Germinal center (tissue), 1 donor: ENCODE measurements at regions not wholly inside any gene's neighbourhood (a gene's known extent, or its start where the extent isn't known, plus 50 kb on each side); places are given as distances from the start of the nearest gene placed in this dataset.

ENCODE experiments used
- DNase-seq: peaks from one replicate; pipeline ENCODE4 v3.0.0; 2012; ENCODE audit warnings: mixed read lengths, low spot score

DNA sequence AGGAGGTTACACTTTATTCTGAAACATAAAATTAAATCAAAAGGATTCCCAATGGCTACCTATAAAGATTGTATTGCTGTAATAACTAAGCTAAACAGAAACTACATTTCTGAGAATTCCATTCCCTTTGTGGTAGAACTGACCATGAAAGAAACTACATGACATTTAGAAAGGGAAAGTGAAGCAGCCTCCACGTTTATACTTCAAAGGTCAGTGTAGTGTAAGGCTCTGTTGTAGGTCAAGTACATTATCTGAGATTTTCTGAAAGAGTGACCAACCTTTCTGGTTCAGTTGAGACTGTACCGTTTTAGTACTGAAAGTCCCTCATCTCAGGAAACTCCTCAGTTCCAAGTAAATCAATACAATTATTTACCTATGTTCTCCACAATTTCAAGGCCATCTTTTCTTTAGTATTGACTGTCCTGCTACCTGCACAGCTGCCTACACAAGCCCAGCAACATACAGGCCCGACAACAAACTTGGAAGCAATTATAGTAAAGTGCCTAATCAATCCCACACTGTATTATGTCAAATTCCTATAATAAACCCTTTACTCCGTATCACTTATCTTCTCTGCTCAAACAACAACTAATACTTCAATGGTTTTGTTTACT is 343.0 kb downstream of the PLOD2 start:
- DNase-seq: no peak

DNA sequence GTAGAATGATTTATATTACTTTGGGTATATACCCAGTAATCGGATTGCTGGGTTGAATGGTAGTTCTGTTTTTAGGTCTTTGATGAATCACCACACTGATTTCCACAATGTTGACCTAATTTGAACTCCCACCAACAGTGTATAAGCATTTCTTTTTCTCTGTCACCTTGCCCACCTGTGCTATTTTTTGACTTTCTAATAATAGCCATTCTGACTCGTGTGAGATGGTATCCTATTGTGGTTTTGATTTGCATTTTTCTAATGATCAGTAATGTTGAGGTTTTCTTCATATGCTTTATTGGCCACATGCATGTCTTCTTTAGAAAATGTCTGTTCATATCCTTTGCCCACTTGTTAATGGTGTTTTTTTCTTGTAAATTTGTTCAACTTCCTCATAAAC is 340.8 kb downstream of the PLOD2 start:
- DNase-seq: no peak

DNA sequence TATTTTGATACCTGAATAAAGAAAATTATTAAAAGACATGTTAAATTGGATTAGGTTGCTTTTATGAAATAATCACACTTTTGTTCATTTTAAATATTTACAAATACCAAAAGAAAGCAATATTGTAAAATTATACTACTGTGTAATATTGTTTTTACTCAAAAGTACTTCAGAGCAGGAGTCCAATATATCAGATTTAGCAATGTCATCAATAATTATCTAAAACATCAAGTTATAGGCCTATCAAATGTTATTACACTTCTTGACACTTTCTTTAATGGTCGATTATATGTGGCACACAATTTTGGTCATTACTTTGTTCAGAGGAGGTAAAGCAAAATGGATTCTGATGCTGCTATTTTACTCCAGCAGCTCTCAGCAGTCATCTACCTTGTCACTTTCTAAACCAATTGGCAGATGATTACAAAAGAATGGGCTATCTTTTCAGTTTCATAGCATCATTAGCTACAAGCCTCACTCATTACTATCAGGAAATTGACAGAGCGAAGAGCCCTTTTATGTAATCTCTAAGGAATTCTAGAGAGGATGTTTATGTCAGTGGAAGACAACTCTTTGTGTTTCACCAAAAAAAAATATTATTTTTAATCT is 318.6 kb downstream of the PLOD2 start:
- no peak for DNase-seq

DNA sequence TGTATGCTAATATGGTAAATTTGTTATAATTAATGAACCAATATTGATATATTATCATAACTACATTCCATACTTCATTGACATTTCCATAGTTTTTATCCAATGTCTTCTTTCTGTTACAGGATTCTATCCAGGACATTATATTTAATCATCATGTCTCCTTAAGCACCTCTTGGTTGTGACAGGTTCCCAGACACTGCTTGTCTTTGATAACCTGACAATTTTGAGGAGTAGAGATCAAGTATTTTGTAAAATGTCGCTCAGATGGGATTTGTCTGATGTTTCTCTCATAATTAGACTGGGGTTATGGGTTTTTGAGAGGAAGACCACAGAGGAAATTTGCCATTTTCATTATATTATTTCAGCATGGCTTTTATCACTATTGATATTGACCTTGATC is 317.4 kb downstream of the PLOD2 start:
- DNase-seq: no peak

DNA sequence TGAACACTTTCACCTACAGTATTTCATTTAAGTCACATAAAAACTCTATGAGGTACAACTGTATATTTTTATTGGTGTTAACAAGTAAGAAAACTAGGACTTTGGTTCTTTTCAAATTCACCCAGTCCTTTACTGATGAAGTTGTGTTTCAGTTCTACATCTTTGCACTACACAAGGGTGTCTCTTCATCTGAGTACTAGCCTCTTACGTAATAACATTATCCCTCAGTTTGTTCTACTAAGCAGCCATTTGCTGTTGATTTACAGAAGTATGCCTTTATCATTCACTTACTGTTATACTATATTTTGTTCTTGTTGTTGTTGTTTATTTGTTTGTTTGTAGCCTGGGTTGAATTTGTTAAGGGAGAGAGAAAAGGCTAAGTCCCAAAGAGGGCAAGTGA is 311.9 kb downstream of the PLOD2 start:
- DNase-seq: no peak

DNA sequence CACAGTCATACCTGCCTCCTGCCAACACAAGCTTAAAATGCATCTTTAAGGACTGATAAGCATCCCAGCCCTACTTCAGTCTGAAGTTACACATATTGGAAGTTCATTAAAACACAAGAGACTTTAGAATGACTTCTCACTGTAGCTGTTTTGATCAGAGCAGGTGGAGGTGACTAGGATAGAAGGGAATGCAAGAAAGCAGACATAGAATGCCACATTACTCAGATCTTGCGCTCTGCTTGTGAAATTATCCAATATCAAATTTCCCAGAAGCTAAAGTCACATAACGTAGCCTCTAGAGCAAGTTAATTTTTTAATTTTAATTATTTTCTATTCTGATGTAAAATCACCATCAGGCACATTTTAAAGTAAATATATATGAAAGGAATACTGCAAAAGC is 306.5 kb downstream of the PLOD2 start:
- DNase-seq: no peak

DNA sequence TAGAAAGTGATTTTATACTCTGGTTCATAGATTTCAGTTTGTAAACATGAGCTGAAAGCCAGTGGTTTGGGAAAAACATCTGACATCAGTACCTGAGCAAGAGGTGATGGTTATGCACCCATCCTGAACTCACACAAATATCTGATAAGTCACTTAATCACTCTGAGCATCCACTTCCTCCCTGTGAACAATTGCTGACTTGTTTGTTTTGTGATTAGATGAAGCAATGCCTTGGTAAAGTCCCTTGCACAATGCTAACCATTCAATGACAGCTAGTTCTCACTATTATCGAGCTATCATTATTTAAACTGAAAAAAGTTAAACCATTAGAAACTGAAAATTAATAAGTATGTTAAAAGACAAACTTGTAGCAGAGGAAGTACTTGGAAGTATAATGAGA is 303.0 kb downstream of the PLOD2 start:
- DNase-seq: no peak

DNA sequence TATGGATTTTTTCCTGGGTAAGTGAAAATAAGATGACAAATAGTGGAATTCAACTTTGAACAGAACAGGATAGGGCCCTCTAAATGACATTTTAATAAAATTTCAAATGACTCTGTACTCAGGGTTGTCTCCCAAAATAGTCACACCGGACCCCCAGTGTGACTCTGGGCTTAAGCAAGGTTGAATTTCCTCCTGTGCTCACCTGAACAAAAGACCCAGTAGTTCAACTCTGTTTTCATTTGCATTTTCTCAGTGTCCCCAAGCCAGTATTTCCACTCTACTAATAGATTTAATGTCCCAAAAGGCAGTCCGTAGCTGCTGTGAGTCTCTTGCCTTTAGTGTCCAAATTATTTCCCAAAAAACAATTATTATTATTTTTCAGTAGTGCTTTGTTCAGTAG is 296.6 kb downstream of the PLOD2 start:
- no peak for DNase-seq

DNA sequence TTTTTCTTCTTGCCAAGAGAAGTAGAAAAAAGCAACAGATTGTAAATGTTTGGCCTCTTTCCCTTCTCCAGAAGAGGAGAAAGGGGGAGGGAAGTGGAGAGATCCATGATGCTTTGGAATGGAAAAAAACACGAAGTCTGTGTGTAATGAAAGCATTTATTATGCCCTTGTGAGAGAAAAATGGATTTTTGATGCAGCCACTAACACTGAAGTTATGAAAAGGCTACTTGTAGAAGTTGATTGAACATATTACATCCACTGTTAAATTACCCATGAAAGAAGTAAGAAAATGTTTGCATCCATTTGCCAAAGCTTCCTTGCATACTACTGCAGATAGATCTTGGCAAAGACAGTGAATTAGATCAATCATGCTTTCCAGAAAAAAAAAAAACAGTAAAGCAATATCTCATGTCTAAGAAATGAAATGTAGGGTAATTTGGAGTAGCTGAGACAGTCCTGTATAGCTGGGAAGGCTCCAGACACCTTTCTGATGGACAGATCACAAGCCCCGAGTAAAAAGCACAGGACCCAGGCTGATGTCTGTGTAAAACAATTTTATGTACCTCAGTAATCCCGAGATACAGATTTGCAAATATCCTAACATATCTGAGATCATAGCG is 295.5 kb downstream of the PLOD2 start:
- no peak for DNase-seq

DNA sequence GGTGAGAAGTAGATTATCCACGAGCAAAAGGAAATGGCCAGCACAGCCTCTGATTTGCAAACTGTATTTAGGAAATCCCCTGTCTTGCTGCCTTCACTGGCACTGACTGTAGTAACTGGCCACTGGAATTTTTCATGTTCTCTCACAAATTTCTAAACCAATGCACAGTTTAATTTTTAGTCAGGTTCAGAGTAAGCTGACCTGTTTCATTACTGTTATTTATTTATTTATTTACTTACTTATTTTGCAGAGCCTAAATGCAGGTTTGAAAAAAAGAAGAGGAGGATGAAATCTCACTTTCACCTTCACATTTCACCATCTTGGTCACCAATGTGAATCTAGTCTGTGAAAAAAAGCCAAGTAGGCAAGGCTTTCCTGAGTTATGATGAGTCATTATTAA is 291.0 kb downstream of the PLOD2 start:
- no peak for DNase-seq

DNA sequence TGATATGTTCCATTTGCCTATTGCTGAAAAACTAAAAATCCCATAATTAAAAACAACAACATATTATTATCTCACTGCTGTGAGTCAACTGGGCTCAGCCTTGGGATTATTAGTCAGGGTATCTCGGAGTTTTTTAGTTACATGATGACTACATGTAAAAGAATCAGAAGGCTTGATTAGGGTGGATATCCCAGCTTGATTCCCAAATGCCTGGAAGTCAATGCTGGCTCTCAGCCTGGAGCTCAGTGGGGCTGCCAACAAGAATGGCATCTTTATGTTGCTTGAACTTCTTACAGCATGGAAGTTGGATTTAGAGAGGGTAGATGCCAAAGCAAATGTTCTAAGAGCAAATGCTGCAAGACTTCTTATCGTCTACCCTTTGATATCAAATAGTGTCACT is 278.5 kb downstream of the PLOD2 start:
- no peak for DNase-seq

DNA sequence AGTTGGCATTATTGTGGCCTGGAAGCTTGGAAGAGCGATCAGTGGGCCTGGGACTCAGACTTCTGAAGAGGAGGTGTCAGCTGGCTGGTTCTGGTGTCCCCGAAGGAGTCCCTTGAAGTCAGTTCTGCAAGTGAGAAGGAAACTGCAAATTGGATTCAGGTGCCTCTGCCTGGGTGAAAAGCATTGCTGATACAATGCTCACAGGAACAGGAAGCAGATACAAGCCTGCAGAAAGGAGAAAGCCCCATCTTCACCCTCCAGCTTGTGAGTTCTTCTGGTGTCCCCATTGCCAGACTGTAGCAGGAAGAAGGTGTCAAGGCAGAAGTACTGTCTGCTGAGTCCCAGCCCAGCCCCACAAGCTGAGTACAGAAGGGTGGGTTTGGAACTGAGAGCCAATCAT is 271.3 kb downstream of the PLOD2 start:
- DNase-seq: no peak

DNA sequence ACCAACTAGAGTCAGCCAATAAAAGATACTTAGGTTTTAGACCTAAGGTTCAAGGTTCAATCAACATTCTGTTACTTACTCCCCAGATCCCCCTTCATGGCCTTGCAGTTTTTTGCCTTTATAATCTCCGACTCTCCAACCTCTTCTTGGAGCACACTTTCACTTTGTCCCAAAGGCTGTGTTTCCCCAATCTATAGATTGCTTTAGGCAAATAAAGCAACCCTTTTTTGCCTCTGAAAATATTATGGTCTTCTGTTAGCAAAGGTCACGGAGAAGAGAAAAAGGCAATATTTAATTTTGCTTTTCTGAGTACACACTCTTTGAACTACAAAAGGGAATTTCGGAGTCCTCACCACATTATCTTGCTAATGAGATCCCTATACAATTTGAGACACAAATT is 268.1 kb downstream of the PLOD2 start:
- no peak for DNase-seq

DNA sequence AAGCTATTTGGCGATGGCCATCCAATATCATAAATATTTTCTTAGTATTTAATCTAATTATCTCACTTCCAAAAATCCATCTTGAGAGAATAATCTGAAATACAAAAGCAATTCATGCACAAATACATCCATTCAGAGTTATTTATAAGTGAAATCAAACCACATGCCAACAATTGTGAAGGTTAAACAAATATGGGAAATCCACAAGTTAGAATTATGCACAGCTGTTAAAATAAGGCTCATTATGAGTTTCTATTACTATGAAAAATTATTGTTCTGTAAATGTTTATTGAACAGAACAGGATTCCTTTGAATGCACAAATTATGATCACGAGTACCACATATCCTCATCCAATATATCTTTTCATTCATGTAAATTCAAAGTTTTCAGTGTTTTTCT is 267.7 kb downstream of the PLOD2 start:
- no peak for DNase-seq

DNA sequence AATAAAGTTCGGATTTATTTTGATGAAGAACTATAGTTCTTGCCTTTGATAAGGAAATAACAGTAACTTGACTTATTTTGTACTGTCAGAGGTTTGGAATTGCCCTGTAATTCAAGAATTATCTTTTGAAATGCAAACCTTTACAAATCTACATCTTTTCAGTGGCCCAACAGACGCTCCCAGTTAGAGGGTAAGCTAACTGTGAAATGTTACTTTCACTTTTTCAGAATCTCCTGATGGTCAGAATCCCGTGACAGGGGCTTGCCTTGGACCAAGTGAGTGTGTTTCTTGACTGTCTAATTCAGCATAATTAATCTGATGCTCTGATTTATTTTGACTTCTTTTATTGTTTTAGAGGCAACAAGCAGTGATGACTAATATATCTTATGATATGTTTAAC is 262.5 kb downstream of the PLOD2 start:
- no peak for DNase-seq

DNA sequence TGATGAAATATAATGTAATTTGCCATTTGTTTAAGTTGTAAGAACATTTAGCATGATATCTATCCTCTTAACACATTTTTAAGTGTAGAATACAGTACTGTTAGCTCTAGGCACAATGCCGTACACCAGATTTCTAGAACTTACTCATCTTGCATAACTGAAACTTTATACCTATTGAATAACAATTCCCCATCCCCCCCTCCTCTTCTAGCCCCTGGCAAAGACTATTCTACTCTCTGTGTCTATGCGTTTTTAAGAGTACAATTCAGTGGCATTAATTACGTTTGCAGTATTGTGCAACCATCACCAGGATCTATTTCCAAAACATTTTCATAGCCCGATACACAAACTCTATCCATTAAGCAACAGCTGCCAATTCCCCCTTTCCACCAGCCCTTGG is 261.7 kb downstream of the PLOD2 start:
- DNase-seq: no peak

DNA sequence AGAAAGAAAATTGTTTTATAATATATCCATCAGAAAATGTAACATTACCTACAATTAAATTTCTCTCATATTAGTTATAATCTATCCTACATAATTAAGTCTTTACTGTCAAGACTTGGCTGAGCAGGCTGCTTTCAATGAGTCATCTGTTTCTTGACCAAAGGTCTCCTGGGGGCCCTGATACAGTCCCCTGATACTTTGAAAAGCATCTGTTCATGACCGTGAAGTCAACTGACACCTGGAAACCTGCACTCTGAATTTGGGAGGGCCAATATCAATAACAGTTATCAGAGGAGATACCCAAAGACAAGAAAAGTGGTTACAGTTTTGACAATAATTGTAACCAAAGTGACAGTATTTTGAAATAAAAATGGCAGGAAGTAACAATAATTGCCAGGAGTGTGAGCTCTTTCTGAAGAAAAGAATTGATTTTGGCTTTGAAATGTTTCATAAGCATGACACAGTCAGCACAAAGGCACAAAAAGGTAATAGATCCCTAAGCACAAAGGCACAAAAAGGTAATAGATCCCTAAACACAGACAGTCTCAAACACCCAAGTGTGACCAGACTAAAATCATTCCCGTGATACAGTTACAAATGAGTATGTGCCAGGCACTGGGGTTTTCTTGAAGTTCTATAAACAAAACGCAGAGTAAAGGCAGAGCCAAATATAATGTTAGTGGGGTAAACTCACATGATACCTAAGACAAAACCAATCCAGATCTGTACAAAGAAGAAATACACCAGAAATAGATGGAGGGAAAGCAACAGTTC is 260.7 kb downstream of the PLOD2 start:
- DNase-seq: no peak

DNA sequence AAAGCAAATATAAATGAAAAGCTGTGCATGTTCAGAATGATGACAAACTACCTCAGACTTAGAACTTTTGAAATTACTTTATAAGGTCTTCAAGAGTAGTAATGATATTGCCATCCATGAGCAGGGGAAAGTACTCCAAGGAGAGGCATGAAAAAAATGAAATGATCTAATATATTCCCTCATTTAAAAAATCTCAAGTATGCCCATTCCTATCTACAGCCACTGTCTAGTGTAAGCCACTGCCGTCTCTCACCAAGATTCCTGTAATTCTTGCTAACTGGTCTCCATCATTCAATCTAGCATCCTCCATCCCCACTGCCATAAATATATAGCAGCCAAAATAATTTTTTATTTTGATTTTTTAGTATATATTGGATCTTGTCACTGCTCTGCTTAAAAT is 258.8 kb downstream of the PLOD2 start:
- no peak for DNase-seq

DNA sequence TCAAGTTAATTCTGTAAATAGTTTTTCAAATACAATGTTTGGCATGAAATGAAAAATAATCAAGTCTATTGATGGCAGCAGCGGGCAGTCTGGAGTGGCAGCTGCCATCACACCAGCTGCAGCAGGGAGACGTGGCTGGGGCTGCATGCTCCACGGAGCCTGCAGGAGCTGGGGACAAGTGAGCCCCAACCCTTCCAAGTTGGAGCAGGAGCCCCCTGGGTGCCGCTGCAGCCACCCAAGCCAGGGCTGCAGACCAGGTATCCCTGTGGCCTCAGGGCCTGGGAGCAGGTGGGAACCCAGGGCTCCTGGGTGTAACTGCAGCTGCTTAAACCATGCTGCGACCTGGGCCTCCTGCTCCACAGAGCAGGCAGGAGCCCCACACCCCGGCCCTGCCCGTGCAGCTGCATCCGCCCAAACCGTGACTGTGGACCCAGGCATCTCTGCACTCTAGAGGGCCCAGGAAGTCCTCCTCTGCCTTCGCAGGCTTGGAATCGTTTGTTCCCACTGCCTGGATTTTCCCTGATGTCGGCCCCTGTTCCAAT is 257.4 kb downstream of the PLOD2 start:
- no peak for DNase-seq

DNA sequence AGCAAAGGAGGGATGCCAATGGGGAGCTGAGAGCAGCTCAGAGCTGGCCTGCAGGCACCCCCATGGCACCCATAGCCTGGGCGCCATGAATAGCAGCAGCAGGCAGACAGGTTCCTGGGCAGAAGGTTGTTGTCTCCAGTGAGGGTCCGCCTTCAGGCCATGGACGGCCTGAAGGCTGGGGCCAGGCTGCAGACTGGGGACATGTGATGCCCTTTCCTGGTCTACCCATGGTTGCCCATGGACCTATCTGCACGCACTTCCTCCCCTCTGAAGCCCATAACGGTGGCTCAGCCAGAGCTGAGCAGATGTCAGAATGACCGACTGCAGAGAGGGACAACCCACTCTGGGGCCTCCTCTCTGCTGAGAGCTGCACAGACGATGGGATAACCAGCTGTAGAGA is 256.8 kb downstream of the PLOD2 start:
- no peak for DNase-seq

DNA sequence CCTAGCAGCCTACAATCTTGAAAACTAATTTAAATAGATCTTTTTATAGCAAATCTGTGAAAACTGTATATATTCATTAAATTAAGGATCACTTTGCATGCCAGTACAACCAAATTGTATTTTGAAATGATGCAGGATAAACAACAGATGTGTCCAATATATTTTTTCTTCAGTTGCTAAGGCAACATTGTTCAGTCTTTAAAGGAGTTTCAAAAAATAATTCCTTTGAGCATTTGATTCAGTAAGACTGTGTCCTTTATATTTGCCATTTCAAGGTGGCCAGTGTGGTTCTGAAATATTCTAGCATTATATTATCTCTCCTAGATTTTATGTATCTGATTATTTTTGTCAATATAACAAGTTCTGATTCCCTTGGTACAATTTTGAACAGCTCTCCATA is 254.7 kb downstream of the PLOD2 start:
- no peak for DNase-seq

DNA sequence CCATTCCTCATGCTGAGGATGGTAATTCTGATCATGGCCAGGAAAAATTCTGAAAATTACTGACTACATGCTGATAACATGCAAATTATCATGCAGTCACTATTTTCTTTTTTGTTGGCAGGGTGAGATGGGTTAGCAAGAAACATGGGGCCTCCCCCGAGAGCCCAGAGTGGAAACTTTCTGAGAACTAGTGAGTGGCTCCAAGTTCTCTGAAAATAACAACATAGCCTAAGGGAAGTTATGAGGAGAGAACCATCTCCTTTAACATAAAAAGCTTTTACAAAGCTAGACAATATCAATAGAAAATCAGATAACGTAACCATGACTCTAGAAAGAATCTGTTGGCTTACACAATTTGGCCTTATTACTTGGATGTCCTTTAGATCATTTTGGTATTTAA is 254.2 kb downstream of the PLOD2 start:
- no peak for DNase-seq

DNA sequence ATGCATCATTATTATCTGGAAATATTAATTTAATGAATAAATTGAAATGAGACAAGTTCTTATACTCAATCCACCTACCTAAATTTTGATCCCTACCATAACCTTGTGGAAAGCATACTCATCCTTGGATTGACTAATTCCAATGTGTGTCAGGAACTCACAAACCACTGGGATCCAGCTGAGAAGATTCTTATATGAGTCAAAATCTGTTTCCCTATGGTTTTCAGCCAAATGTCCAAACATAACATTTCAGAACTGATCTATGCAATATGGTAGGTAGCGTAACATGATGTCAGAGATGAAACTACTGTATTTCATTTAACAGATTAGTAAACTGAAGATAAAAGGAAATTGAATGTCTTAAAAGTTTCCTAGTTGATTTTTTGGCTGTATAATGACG is 250.0 kb downstream of the PLOD2 start:
- no peak for DNase-seq
